ENCODE measurements at regions not wholly inside any gene's neighbourhood (a gene's known extent, or its start where the extent isn't known, plus 50 kb on each side); places are given as distances from the start of the nearest gene placed in this dataset.

DNA sequence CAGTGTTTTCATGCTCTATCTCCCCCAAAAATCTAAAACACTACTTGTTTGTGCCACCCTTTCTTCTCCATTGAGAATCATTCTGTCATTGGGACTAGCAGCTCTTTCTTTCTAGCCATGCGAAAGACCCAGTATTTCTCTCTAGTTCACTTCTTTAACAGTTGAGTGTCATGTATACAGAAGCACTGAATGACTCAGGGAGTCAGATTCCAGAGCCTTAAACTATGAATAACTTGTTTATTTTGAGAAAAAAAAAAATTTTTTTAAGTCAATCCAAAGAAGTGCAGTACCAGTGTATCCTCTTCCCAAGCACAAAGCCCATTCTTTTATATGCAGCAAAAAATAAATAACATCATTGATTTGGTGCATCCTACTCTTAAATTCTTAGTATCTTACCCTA lies 415.4 kb upstream of the GRAMD2B start:
- TF ChIP-seq, protein P1, sequence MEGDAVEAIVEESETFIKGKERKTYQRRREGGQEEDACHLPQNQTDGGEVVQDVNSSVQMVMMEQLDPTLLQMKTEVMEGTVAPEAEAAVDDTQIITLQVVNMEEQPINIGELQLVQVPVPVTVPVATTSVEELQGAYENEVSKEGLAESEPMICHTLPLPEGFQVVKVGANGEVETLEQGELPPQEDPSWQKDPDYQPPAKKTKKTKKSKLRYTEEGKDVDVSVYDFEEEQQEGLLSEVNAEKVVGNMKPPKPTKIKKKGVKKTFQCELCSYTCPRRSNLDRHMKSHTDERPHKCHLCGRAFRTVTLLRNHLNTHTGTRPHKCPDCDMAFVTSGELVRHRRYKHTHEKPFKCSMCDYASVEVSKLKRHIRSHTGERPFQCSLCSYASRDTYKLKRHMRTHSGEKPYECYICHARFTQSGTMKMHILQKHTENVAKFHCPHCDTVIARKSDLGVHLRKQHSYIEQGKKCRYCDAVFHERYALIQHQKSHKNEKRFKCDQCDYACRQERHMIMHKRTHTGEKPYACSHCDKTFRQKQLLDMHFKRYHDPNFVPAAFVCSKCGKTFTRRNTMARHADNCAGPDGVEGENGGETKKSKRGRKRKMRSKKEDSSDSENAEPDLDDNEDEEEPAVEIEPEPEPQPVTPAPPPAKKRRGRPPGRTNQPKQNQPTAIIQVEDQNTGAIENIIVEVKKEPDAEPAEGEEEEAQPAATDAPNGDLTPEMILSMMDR (conservative IDR thresholded peaks at IDR 0.05; ENCODE audit: low read depth, low read length) = no peak
- no peak for TF ChIP-seq EZH2phosphoT487 (IDR thresholded peaks at IDR 0.05; ENCODE audit: borderline replicate concordance, low read length)
